Choroid plexus epithelial cell (primary cell): ENCODE measurements at regions not wholly inside any gene's neighbourhood (a gene's known extent, or its start where the extent isn't known, plus 50 kb on each side); places are given as distances from the start of the nearest gene placed in this dataset.

Experiments used
- DNase-seq: peaks from one replicate; pipeline ENCODE4 v3.0.0-alpha.2; 2010; ENCODE audit warnings: low read depth
- H3K4me3 ChIP-seq: 2 replicates; pipeline ENCODE4 v1.5.1; 2011; ENCODE audit warnings: low read depth, mild to moderate bottlenecking, control low read depth, low read length, moderate library complexity
- TF ChIP-seq, protein P1 (sequence below): conservative IDR thresholded peaks from 2 replicates; pipeline ENCODE4 v1.5.1; 2011; ENCODE audit warnings: low read depth, mild to moderate bottlenecking, control low read depth, inconsistent platforms, low read length, moderate library complexity

GRCh38 chr9:130766021-130766926, 68.8 kb upstream of the ABL1 start:
- H3K4me3 ChIP-seq, result no peak overlapping the region
- DNase-seq, result no peak
- TF ChIP-seq, protein P1, sequence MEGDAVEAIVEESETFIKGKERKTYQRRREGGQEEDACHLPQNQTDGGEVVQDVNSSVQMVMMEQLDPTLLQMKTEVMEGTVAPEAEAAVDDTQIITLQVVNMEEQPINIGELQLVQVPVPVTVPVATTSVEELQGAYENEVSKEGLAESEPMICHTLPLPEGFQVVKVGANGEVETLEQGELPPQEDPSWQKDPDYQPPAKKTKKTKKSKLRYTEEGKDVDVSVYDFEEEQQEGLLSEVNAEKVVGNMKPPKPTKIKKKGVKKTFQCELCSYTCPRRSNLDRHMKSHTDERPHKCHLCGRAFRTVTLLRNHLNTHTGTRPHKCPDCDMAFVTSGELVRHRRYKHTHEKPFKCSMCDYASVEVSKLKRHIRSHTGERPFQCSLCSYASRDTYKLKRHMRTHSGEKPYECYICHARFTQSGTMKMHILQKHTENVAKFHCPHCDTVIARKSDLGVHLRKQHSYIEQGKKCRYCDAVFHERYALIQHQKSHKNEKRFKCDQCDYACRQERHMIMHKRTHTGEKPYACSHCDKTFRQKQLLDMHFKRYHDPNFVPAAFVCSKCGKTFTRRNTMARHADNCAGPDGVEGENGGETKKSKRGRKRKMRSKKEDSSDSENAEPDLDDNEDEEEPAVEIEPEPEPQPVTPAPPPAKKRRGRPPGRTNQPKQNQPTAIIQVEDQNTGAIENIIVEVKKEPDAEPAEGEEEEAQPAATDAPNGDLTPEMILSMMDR, result no peak

DNA sequence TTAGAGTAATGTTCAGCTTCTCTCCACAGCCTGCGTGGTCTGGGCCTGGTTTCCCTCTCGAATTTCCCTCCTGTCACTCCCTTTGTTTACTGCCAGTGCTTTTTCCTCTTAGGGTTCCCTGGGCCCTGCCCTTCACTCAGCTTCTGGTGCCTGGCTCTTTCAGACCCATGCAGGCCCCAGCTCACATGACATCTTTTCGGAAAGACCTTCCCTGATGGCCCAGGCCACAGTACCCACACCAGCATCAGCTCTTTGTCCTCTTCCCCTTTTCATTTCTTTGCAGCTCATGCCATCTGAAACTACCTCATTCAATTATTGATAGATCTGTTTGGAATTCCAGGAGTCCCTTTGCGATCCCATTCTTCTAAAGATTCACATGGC, 68.1 kb upstream of the ABL1 start:
- no peak overlapping the region for H3K4me3 ChIP-seq
- DNase-seq, result no peak
- TF ChIP-seq, protein P1, result no peak

DNA sequence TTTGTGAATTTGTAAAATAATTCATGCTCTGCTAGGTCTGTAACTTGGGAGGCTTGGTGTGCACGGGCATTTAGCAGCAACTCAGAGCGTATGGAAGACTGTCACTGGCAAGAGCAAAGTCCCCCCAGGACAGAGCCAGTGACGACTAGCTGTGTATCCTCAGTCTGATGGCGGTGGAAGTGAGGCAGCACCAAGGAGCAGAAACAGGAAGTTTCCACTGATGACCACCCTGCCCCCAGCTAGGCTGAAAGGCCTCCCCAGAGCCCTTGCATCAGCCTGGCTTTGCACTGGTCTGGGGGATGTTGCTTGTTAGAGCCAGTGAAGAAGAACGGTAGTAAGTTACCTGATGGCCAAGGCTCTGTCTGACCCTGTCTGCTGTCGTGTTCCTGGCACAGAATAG, 66.8 kb upstream of the ABL1 start:
- DNase-seq, result peak; percentile 45
- TF ChIP-seq, protein P1, result no peak
- H3K4me3 ChIP-seq, result no peak overlapping the region

GRCh38 chr9:130768891-130769403, 66.1 kb upstream of the ABL1 start:
- no peak overlapping the region for H3K4me3 ChIP-seq
- TF ChIP-seq, protein P1, result no peak
- no peak for DNase-seq

DNA sequence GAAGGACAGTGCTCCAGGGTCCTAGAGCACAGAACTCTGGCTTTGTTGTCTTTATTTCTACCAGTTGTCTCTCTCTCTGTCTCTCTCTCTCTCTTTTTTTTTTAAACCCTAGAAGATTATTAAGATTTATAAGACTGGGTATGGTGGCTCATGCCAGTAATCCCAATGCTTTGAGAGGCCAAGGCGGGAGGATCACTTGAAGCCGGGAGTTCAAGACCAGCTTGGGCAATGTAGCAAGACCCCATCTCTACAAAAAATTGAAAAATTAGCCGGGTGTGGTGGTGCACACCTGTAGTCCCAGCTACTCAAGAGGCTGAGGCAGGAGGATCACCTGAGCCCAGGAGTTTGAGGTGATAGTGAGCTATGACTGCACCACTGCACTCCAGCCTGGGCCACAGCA, 65.0 kb upstream of the ABL1 start:
- no peak for DNase-seq

GRCh38 chr9:130770679-130771442, 64.2 kb upstream of the ABL1 start:
- peak; percentile 87 for DNase-seq
- no peak overlapping the region for H3K4me3 ChIP-seq
- TF ChIP-seq, protein P1, result peak; percentile 69

More for the DNA sequence above, 65.0 kb upstream of the ABL1 start:
- TF ChIP-seq, protein P1, result no peak
- no peak overlapping the region for H3K4me3 ChIP-seq
